ENCODE measurements at regions not wholly inside any gene's neighbourhood (a gene's known extent, or its start where the extent isn't known, plus 50 kb on each side); places are given as distances from the start of the nearest gene placed in this dataset.
A peak's percentile ranks its signal among the peaks of the same experiment; 100 is the strongest.

GRCh38 chr5:165609871-165610270, 2104.5 kb downstream of the MAT2B start:
- H3K9me3 Mint-ChIP-seq: peaks cover 17% of the 10 kb centered on the region
- no peak for ATAC-seq
- H3K36me3 Mint-ChIP-seq: no peaks in the 10 kb centered on the region
- no peak overlapping the region for H3K4me3 Mint-ChIP-seq
- H3K27ac Mint-ChIP-seq: no peak overlapping the region
- no peaks in the 10 kb centered on the region for H3K4me1 Mint-ChIP-seq
- DNase-seq (ENCODE audit: low spot score in 2 of 2): no peak

DNA sequence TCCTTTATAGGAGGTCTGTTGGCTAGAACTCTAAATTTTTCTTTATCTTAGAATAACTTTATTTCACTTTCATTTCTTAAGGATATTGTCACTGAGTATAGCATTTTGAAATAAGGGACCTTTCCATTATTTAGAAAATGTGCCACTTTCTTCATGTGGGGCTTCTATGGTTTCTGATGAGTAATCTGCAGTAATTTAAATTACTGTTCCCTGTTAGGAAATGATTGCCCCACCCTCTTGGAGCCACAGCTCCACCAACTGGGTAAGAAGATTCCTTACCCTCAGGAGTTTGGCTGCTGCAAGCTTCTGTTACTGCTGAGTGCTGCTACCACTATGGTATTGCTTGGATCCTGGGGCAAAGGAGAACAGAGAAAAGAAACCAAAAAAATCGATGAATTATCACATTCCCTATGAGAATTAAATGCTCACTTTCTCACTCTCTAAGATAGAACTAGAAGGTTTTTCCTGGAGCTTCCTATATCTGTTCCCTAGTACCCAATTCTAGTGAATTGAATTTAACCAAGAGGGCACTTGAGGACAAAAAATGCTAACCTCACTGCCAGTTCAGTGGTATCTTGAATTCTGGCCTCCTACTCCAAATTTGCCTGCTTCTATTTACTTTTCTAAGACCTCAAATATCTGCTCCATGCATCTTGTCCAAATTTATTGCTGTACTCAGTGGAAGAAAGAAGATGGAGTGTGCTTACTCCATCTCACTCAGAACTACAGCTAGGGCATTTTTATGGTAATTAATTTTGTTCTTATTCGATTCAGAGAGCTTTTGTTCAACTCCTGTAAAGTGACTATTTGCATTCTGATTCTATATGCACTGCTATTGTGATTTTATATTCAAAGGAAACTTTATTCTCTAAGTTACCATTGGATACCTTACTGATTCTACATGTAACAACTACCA, 2111.3 kb downstream of the MAT2B start:
- no peak for DNase-seq (ENCODE audit: low spot score in 2 of 2)
- H3K36me3 Mint-ChIP-seq: no peaks in the 10 kb centered on the region
- ATAC-seq: no peak
- no peaks in the 10 kb centered on the region for H3K4me1 Mint-ChIP-seq
- H3K4me3 Mint-ChIP-seq: no peak overlapping the region
- H3K27ac Mint-ChIP-seq: no peak overlapping the region
- peaks cover 17% of the 10 kb centered on the region for H3K9me3 Mint-ChIP-seq

DNA sequence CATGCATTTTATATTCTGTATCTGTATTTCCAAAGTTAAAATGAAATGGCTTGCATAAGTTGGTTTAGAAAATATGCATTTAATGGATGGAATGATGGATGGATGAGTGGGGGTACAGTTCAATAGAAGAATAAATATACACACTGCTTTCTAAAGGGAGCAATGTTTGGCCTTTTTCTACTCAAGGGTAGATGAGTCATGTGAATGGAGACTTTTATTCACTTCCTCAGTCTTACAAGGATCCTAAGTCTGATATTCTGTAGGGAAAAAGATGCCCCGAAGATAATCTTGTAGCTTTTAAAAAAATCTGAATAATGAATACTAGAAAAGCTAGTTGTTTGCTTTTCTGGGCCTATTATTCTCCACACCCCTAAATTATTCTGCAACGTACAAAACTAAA, 2112.1 kb downstream of the MAT2B start:
- ATAC-seq (no peak), DNase-seq (ENCODE audit: low spot score in 2 of 2) (no peak)
- peaks cover 17% of the 10 kb centered on the region for H3K9me3 Mint-ChIP-seq
- no peaks in the 10 kb centered on the region for H3K36me3 Mint-ChIP-seq
- no peaks in the 10 kb centered on the region for H3K4me1 Mint-ChIP-seq
- H3K4me3 Mint-ChIP-seq: no peak overlapping the region
- no peak overlapping the region for H3K27ac Mint-ChIP-seq

- ATAC-seq: no peak
- Mint-ChIP-seq H3K36me3 (no peaks in the 10 kb centered on the region), H3K9me3 (peaks cover 17% of the 10 kb centered on the region), H3K27ac (no peak overlapping the region), H3K4me1 (no peaks in the 10 kb centered on the region), H3K4me3 (no peak overlapping the region)
- DNase-seq (ENCODE audit: low spot score in 2 of 2): no peak
Measured at GRCh38 chr5:165620394-165620793, 2115.0 kb downstream of the MAT2B start.

GRCh38 chr5:165622864-165623536, 2117.6 kb downstream of the MAT2B start:
- ATAC-seq: no peak
- Mint-ChIP-seq H3K36me3 (no peaks in the 10 kb centered on the region), H3K4me3 (no peak overlapping the region), H3K4me1 (no peaks in the 10 kb centered on the region), H3K9me3 (peaks cover 17% of the 10 kb centered on the region), H3K27ac (no peak overlapping the region)
- DNase-seq (ENCODE audit: low spot score in 2 of 2): no peak

- ATAC-seq: no peak
- Mint-ChIP-seq H3K4me1 (no peaks in the 10 kb centered on the region), H3K27ac (no peak overlapping the region), H3K36me3 (no peaks in the 10 kb centered on the region), H3K4me3 (no peak overlapping the region), H3K9me3 (peaks cover 23% of the 10 kb centered on the region)
- no peak for DNase-seq (ENCODE audit: low spot score in 2 of 2)
Measured at GRCh38 chr5:165624166-165624946, 2118.9 kb downstream of the MAT2B start.

DNA sequence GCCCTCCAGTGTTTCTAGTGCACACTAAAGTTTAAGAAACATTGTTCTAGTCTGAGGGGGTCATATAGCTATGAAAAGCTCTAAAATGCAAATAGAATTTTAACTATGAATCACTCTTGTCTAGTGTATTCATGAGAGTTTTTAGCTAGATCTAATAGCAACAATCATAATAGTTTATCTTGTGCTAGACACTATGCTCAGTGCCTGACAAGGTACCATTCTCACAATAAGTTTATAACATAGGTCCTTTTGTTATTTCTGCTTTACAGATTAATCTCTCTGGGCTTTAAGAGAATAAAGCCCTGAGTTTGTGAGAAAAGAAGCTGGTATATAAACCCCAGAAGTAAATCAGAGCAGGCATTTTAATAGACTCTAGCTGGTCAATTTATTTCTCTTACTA, 2120.7 kb downstream of the MAT2B start:
- H3K9me3 Mint-ChIP-seq: peaks cover 20% of the 10 kb centered on the region
- no peaks in the 10 kb centered on the region for H3K36me3 Mint-ChIP-seq
- H3K27ac Mint-ChIP-seq: no peak overlapping the region
- H3K4me3 Mint-ChIP-seq: no peak overlapping the region
- H3K4me1 Mint-ChIP-seq: no peaks in the 10 kb centered on the region
- ATAC-seq: no peak
- no peak for DNase-seq (ENCODE audit: low spot score in 2 of 2)

- DNase-seq (ENCODE audit: low spot score in 2 of 2): no peak
- peaks cover 20% of the 10 kb centered on the region for H3K9me3 Mint-ChIP-seq
Measured at GRCh38 chr5:165627548-165628170, 2122.2 kb downstream of the MAT2B start.

DNA sequence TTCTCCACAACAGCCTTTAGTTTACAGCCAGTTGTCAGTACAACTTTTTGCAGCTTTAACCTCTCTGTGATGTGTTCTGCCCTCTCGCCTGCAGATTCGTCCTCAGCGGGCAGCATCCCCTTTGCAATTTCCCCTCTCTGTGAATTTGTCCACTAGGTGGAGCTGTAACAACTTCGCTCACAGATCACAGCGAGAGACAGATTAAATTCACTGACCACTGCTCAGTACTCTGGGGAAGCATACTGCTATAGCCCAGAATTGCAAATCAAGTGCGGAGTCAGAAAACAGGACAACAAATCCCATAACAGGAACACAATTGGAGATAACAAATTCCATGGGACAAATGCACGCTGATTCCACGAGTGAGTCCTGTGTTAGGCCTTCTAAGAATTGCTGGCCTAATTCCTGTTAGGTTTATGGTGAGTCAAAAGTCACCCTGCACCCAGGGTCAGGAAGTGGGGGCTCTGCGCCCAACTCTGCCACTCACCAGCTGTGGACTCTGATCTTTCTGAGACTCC, 2124.9 kb downstream of the MAT2B start:
- no peaks in the 10 kb centered on the region for H3K36me3 Mint-ChIP-seq
- peak; percentile 31 for ATAC-seq
- H3K27ac Mint-ChIP-seq: no peak overlapping the region
- DNase-seq (ENCODE audit: low spot score in 2 of 2): no peak
- H3K4me1 Mint-ChIP-seq: no peaks in the 10 kb centered on the region
- H3K9me3 Mint-ChIP-seq: peaks cover 14% of the 10 kb centered on the region
- no peak overlapping the region for H3K4me3 Mint-ChIP-seq

More at GRCh38 chr5:165627548-165628170, 2122.2 kb downstream of the MAT2B start:
- no peak for ATAC-seq
- H3K27ac Mint-ChIP-seq: no peak overlapping the region
- H3K4me3 Mint-ChIP-seq: no peak overlapping the region
- no peaks in the 10 kb centered on the region for H3K36me3 Mint-ChIP-seq
- H3K4me1 Mint-ChIP-seq: no peaks in the 10 kb centered on the region

DNA sequence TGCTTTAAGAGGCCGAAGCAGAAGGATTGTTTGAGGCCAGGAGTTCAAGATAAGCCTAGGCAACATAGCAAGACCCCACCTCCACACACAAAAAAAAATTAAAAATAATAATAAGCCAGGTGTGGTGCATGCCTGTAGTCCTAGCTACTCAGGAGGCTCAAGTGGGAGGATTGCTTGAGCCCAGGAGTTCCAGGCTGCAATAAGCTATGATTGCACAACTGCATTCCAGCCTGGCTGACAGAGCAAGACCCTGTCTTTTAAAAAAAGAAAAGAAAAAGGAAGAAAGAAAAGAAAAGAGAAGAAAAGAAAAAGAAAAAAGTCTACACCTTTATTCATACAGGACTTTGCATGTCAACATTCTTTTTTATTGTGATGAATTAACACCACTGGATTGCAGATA, 2125.8 kb downstream of the MAT2B start:
- H3K27ac Mint-ChIP-seq: no peak overlapping the region
- DNase-seq (ENCODE audit: low spot score in 2 of 2): no peak
- H3K9me3 Mint-ChIP-seq: peaks cover 14% of the 10 kb centered on the region
- no peak overlapping the region for H3K4me3 Mint-ChIP-seq
- no peaks in the 10 kb centered on the region for H3K36me3 Mint-ChIP-seq
- no peak for ATAC-seq
- no peaks in the 10 kb centered on the region for H3K4me1 Mint-ChIP-seq

DNA sequence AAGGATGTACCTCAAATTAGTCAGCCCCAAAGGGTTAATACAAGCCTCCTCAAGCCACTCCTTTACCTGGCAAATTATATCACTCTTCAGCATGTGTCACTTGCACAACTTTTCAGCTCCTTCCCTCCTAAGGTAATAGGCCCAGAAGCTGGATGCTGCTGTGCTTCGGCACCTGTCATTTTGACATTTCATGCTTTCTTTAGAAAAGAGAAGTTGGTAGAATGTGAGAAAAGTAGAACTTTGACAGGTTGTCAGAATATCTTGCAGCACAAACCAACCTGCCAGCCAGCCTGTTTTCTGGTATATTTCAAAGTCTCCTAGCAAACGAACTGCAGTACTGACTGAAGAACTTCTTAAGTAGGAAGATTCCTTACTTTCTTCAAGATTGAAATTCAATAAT, 2136.9 kb downstream of the MAT2B start:
- Mint-ChIP-seq H3K4me1 (no peaks in the 10 kb centered on the region), H3K27ac (no peak overlapping the region), H3K4me3 (no peak overlapping the region), H3K36me3 (no peaks in the 10 kb centered on the region), H3K9me3 (peaks cover 14% of the 10 kb centered on the region)
- ATAC-seq: no peak
- DNase-seq (ENCODE audit: low spot score in 2 of 2): no peak

DNA sequence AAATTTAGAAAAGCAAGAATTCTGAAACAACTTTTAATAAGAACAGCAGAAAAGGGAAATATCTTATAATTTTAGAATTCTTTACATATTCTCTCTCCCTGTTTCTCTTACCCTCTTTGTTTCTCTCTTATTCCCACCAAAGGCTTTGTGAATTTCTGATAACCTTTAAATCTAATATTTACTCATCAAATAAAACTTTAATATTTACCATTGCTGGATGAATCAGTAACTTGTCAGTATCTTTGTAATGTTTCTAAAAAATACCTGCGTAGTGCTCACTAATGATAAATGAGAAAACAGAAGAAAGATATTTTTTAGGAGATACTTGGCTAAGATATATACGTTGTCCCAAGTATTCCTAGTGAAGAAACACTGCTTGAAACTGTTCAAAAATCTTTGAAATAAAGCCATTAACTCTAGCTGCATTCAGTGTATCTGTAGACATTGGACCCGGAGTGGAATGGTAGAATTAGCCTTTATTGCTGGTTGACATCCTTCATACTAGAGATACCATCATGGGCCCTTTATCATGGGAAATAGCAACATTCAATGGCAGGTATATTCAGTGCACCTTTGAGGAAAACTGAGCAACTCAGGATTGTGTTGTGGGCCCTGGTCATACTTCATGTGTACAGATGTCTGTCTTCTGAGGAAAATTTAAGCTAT, 2160.4 kb downstream of the MAT2B start:
- Mint-ChIP-seq H3K9me3 (peaks cover 6% of the 10 kb centered on the region), H3K36me3 (no peaks in the 10 kb centered on the region), H3K4me1 (no peaks in the 10 kb centered on the region), H3K27ac (no peak overlapping the region), H3K4me3 (no peak overlapping the region)
- ATAC-seq: no peak
- DNase-seq (ENCODE audit: low spot score in 2 of 2): no peak

DNA sequence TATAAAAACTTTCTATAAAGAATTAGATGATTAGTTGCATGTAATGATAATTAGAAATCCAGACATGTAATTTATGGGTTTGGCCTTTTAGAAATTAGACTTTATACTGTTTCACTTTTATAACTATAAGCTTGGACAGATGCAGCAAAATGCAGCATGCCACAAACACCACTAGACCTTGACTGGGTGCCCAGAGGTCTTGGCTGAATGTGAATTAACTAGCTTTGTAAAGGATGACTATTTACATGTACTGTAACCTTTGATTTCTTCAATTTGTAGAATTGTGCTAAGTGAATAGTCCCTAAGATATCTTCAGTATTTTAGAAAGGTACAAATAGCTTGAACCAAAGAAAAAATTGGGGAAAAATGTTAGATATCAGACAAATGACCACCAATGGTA, 2168.1 kb downstream of the MAT2B start:
- Mint-ChIP-seq H3K4me3 (no peak overlapping the region), H3K36me3 (no peaks in the 10 kb centered on the region), H3K4me1 (no peaks in the 10 kb centered on the region), H3K27ac (no peak overlapping the region), H3K9me3 (peaks cover 15% of the 10 kb centered on the region)
- DNase-seq (ENCODE audit: low spot score in 2 of 2): no peak
- no peak for ATAC-seq

DNA sequence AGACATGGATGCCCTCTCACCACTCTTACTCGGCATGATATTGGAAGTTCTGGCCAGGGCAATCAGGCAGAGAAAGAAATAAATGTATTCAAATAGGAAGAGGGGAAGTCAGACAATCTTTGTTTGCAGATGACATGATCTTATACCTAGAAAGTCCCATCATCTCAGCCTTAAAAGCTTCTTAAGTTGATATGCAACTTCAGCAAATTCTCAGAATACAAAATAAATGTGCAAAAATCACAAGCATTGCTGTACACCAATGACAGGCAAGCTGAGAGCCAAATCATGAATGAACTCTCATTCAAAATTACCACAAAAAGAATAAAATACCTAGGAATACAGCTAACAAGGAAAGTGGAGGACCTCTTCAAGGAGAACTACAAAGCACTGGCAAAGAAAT, 2190.4 kb downstream of the MAT2B start:
- Mint-ChIP-seq H3K9me3 (peaks cover 14% of the 10 kb centered on the region), H3K36me3 (no peaks in the 10 kb centered on the region), H3K27ac (no peak overlapping the region), H3K4me1 (no peaks in the 10 kb centered on the region), H3K4me3 (no peak overlapping the region)
- ATAC-seq (no peak), DNase-seq (ENCODE audit: low spot score in 2 of 2) (no peak)
